ENCODE measurements at regions not wholly inside any gene's neighbourhood (a gene's known extent, or its start where the extent isn't known, plus 50 kb on each side); places are given as distances from the start of the nearest gene placed in this dataset.

DNA sequence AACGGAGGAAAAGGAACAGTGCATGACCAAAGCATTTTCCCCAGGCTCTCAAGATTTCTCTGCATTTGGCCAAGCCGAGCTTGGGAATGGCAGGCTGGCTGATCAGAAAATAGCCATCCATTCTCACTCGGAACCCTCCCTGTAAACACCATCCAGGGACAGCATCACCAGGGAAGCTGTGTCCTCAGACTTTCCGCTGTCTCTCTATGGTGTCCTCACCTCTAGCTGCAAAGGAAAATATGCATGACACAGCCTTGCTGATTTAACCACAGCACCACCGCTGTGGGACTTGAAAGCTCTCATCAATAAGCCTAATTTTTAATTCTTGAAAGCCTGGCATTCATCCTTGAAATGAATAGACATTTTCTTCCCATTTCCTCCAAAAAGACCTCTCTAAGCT lies 311.7 kb downstream of the EIPR1 start:
- intact Hi-C loops (cut with micrococcal nuclease) (no loop called here), dilution Hi-C loops (cut with HindIII; ENCODE audit: low sequenced_read_pairs, unreplicated experiment) (no loop called here), in situ Hi-C loops (cut with MboI; ENCODE audit: low sequenced_read_pairs) (no loop called here)
- no peaks in the 10 kb centered on the region for H3K27me3 ChIP-seq (ENCODE audit: control insufficient read depth, insufficient read depth, low read length)
- no peak for ATAC-seq (ENCODE audit: low read depth)
- H2AK5ac ChIP-seq (ENCODE audit: low read depth, low read length): no peak overlapping the region
- H2BK120ac ChIP-seq (ENCODE audit: low read depth, low read length): no peak overlapping the region
- H2AFZ ChIP-seq (replicated peaks; ENCODE audit: low read length, poor library complexity): no peak overlapping the region
- H4K91ac ChIP-seq (ENCODE audit: insufficient read depth, low read depth, low read length): no peak overlapping the region
- H4K5ac ChIP-seq (ENCODE audit: low read depth, low read length): no peak overlapping the region
- H3K4me1 ChIP-seq (ENCODE audit: control insufficient read depth, insufficient read depth, low read length): no peaks in the 10 kb centered on the region
- peaks cover 30% of the 10 kb centered on the region for H3K9me3 ChIP-seq (ENCODE audit: control insufficient read depth, insufficient read depth, low read length)
- DNase-seq: no peak
- H3K27ac ChIP-seq (ENCODE audit: insufficient read depth, low read length): no peak overlapping the region
- H3K14ac ChIP-seq (replicated peaks; ENCODE audit: low read depth, low read length): no peak overlapping the region
- no peaks in the 10 kb centered on the region for H4K20me1 ChIP-seq (ENCODE audit: insufficient read depth, low read length)
- H3K23ac ChIP-seq (ENCODE audit: low read depth, low read length): no peak overlapping the region
- ChIA-PET POLR2A (ENCODE audit: unreplicated experiment) (no interaction called here), CTCF (no interaction called here)
- H3K18ac ChIP-seq (ENCODE audit: low read depth, low read length): no peak overlapping the region
- H3K36me3 ChIP-seq (ENCODE audit: control insufficient read depth, insufficient read depth, low read length): no peaks in the 10 kb centered on the region
- H3K79me1 ChIP-seq (ENCODE audit: low read depth in 1 of 2, low read length in 2 of 2): no peaks in the 10 kb centered on the region
- TF ChIP-seq, protein P1, sequence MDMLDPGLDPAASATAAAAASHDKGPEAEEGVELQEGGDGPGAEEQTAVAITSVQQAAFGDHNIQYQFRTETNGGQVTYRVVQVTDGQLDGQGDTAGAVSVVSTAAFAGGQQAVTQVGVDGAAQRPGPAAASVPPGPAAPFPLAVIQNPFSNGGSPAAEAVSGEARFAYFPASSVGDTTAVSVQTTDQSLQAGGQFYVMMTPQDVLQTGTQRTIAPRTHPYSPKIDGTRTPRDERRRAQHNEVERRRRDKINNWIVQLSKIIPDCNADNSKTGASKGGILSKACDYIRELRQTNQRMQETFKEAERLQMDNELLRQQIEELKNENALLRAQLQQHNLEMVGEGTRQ (IDR thresholded peaks at IDR 0.05; ENCODE audit: low read depth, low read length): no peak
- TF ChIP-seq FOS (IDR thresholded peaks at IDR 0.05; ENCODE audit: low read depth, low read length): no peak
- TF ChIP-seq, protein P2, sequence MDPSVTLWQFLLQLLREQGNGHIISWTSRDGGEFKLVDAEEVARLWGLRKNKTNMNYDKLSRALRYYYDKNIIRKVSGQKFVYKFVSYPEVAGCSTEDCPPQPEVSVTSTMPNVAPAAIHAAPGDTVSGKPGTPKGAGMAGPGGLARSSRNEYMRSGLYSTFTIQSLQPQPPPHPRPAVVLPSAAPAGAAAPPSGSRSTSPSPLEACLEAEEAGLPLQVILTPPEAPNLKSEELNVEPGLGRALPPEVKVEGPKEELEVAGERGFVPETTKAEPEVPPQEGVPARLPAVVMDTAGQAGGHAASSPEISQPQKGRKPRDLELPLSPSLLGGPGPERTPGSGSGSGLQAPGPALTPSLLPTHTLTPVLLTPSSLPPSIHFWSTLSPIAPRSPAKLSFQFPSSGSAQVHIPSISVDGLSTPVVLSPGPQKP (IDR thresholded peaks at IDR 0.05; ENCODE audit: borderline replicate concordance, low read depth, low read length): no peak
- TF ChIP-seq SMC3 (IDR thresholded peaks at IDR 0.05; ENCODE audit: low read depth, low read length): no peak
- no peak overlapping the region for H2BK15ac ChIP-seq (ENCODE audit: low read depth, low read length)
- no peak overlapping the region for H4K8ac ChIP-seq (ENCODE audit: low read depth in 2 of 2, low read length in 2 of 2)
- no peak overlapping the region for H3K9ac ChIP-seq (ENCODE audit: low read depth, low read length)
- H3K9me1 ChIP-seq (ENCODE audit: insufficient read depth, low read length): no peaks in the 10 kb centered on the region
- H2BK20ac ChIP-seq (ENCODE audit: low read depth, low read length): no peak overlapping the region
- no TSS peak for BruUV-seq (replicated peaks)
- H3K4me2 ChIP-seq (ENCODE audit: low read depth, low read length): no peak overlapping the region
- H2BK5ac ChIP-seq (ENCODE audit: low read depth, low read length, poor library complexity, severe bottlenecking): no peak overlapping the region
- 43% methylated on average over 1 of the region's 5 CpGs; no CpG with 5 or more reads in 1 of the 2 experiments for WGBS, 2 experiments (ENCODE audit: extremely low coverage in 2 of 2, insufficient read length in 1 of 2)
- H3K4ac ChIP-seq (ENCODE audit: low read depth, low read length): no peak overlapping the region
- H3K4me3 ChIP-seq (ENCODE audit: insufficient read depth, low read depth, low read length): no peak overlapping the region
- H2AK9ac ChIP-seq (replicated peaks; ENCODE audit: low read depth, low read length, poor library complexity): no peak overlapping the region
- no peak overlapping the region for H3K56ac ChIP-seq (ENCODE audit: extremely low read depth, insufficient read depth, low read length)
